OCI-LY1 (cell line): ENCODE measurements at regions not wholly inside any gene's neighbourhood (a gene's known extent, or its start where the extent isn't known, plus 50 kb on each side); places are given as distances from the start of the nearest gene placed in this dataset.

Experiments used
- H2AFZ ChIP-seq: fragments of 200-600 bp; sonication (generic), shearing (Covaris generic); 2 replicates; pipeline ENCODE4 v1.6.0; 2014; ENCODE audit warnings: antibody characterized with exemption, mild to moderate bottlenecking, low read length
- H3F3A ChIP-seq: fragments of 200-600 bp; sonication (generic), shearing (Covaris generic); 2 replicates; pipeline ENCODE4 v1.6.0; 2014; ENCODE audit warnings: mild to moderate bottlenecking, antibody characterized with exemption, low read length, moderate library complexity; ENCODE audit not compliant: insufficient read depth
- H3K27ac ChIP-seq: fragments of 200-600 bp; sonication (generic); 2 replicates; pipeline ENCODE4 v1.5.1; 2014; ENCODE audit warnings: low read length, mixed run types, mild to moderate bottlenecking, low read depth; ENCODE audit not compliant: poor library complexity, severe bottlenecking
- H3K27me3 ChIP-seq: fragments of 200-600 bp; sonication (generic); 2 replicates; pipeline ENCODE4 v1.6.0; 2014; ENCODE audit warnings: antibody characterized with exemption, mild to moderate bottlenecking, low read length, moderate library complexity; ENCODE audit not compliant: insufficient read depth
- H3K36me3 ChIP-seq: fragments of 200-600 bp; sonication (generic); 2 replicates; pipeline ENCODE4 v1.6.1; 2014; ENCODE audit warnings: mild to moderate bottlenecking, antibody characterized with exemption, low read length, moderate library complexity, mixed read lengths; ENCODE audit not compliant: insufficient read depth
- H3K4me1 ChIP-seq: fragments of 200-600 bp; sonication (generic); 2 replicates; pipeline ENCODE4 v1.5.1; 2014; ENCODE audit warnings: mild to moderate bottlenecking, low read length, moderate library complexity; ENCODE audit not compliant: insufficient read depth, severe bottlenecking
- H3K4me2 ChIP-seq: fragments of 200-600 bp; sonication (generic), shearing (Covaris generic); 2 replicates; pipeline ENCODE4 v1.6.1; 2014; ENCODE audit warnings: low read length
- H3K4me3 ChIP-seq: fragments of 200-600 bp; sonication (generic); 2 replicates; pipeline ENCODE4 v1.5.1; 2014; ENCODE audit warnings: low read length, low read depth, mild to moderate bottlenecking, mixed read lengths; ENCODE audit not compliant: poor library complexity, severe bottlenecking
- H3K79me2 ChIP-seq: fragments of 200-600 bp; shearing (Covaris generic); 2 replicates; pipeline ENCODE4 v1.6.1; 2016; ENCODE audit warnings: mixed run types, low read length, mixed read lengths; ENCODE audit not compliant: insufficient read depth
- H3K9ac ChIP-seq: fragments of 200-600 bp; sonication (generic), shearing (Covaris generic); 2 replicates; pipeline ENCODE4 v1.6.1; 2014; ENCODE audit warnings: mild to moderate bottlenecking, low read length, mixed read lengths
- H3K9me2 ChIP-seq: fragments of 200-600 bp; sonication (generic), shearing (Covaris generic); 2 replicates; pipeline ENCODE4 v1.6.1; 2014; ENCODE audit warnings: low read depth, mild to moderate bottlenecking, low read length, mixed read lengths
- H3K9me3 ChIP-seq: fragments of 200-600 bp; shearing (Covaris generic); 2 replicates; pipeline ENCODE4 v1.6.1; 2014; ENCODE audit warnings: low read length, mixed read lengths
- H4K20me1 ChIP-seq: fragments of 200-600 bp; sonication (generic), shearing (Covaris generic); 2 replicates; pipeline ENCODE4 v1.6.0; 2016; ENCODE audit warnings: mild to moderate bottlenecking, low read length; ENCODE audit not compliant: insufficient read depth
- CTCF ChIP-seq: fragments of 200-600 bp; sonication (generic), shearing (Covaris generic); IDR thresholded peaks from 2 replicates; pipeline ENCODE4 v1.5.1; 2017; ENCODE audit warnings: mild to moderate bottlenecking, antibody characterized with exemption, low read length, moderate library complexity, mixed read lengths
- EZH2 ChIP-seq: fragments of 200-600 bp; sonication (generic), shearing (Covaris generic); IDR thresholded peaks from 2 replicates; pipeline ENCODE4 v1.8.0; 2017; ENCODE audit warnings: borderline replicate concordance, mixed run types, mild to moderate bottlenecking, antibody characterized with exemption, low read length, moderate library complexity, mixed read lengths

- H3K9ac ChIP-seq = no peak overlapping the region
- no peak overlapping the region for H3K4me2 ChIP-seq
- no peaks in the 10 kb centered on the region for H3K9me2 ChIP-seq
- H3K4me1 ChIP-seq = no peaks in the 10 kb centered on the region
- H3K79me2 ChIP-seq = no peaks in the 10 kb centered on the region
- H4K20me1 ChIP-seq = no peaks in the 10 kb centered on the region
- no peak overlapping the region for H2AFZ ChIP-seq
- H3K9me3 ChIP-seq = no peaks in the 10 kb centered on the region
- H3K36me3 ChIP-seq = no peaks in the 10 kb centered on the region
- H3K27ac ChIP-seq = no peak overlapping the region
- no peaks in the 10 kb centered on the region for H3K27me3 ChIP-seq
- no peaks in the 10 kb centered on the region for H3F3A ChIP-seq
- TF ChIP-seq CTCF (no peak), EZH2 (no peak)
- H3K4me3 ChIP-seq = no peak overlapping the region
These were observed 447.8 kb upstream of the FZD8 start for GRCh38 chr10:36089790-36090440.

- Histone ChIP-seq H3K9me3 (no peaks in the 10 kb centered on the region), H3K4me2 (no peak overlapping the region), H3K4me3 (no peak overlapping the region), H3K36me3 (no peaks in the 10 kb centered on the region), H3F3A (no peaks in the 10 kb centered on the region), H3K27ac (no peak overlapping the region), H3K9me2 (no peaks in the 10 kb centered on the region), H3K9ac (no peak overlapping the region), H2AFZ (no peak overlapping the region), H3K4me1 (no peaks in the 10 kb centered on the region), H4K20me1 (no peaks in the 10 kb centered on the region), H3K79me2 (no peaks in the 10 kb centered on the region), H3K27me3 (no peaks in the 10 kb centered on the region)
- TF ChIP-seq EZH2 (no peak), CTCF (no peak)
These were observed 445.2 kb upstream of the FZD8 start for GRCh38 chr10:36087006-36088005.

GRCh38 chr10:36075196-36075595, 433.1 kb upstream of the FZD8 start:
- TF ChIP-seq CTCF = no peak
- no peak for TF ChIP-seq EZH2
- no peak overlapping the region for H3K4me2 ChIP-seq
- no peaks in the 10 kb centered on the region for H3K79me2 ChIP-seq
- H3K9me3 ChIP-seq = no peaks in the 10 kb centered on the region
- H3K27me3 ChIP-seq = no peaks in the 10 kb centered on the region
- no peak overlapping the region for H3K4me3 ChIP-seq
- no peaks in the 10 kb centered on the region for H3K36me3 ChIP-seq
- H3K4me1 ChIP-seq = no peaks in the 10 kb centered on the region
- H3K9ac ChIP-seq = no peak overlapping the region
- no peak overlapping the region for H3K27ac ChIP-seq
- H4K20me1 ChIP-seq = no peaks in the 10 kb centered on the region
- no peak overlapping the region for H2AFZ ChIP-seq
- H3F3A ChIP-seq = no peaks in the 10 kb centered on the region
- H3K9me2 ChIP-seq = no peaks in the 10 kb centered on the region
